ENCODE measurements at regions not wholly inside any gene's neighbourhood (a gene's known extent, or its start where the extent isn't known, plus 50 kb on each side); places are given as distances from the start of the nearest gene placed in this dataset.

DNA sequence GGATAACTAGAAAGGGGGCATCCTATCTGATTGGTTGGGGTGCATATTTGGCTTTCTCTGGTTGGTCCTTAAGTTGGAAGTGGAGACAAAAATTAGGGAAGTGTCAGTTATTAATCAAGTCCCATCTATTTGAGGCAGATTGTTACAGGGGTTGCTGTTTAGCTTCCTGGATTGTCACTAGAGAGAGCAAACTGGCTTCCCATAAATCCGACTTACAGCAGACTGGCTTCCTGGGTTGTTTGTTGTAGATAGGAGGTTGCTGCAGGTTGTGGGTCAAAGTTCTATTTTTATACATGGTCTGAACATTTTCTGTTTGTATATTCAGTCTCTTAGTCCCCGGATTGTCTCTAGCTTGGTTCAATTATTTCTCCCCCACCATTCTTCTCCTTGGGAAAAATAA lies 106.1 kb upstream of the HABP2 start:
- intact Hi-C loops (cut with DNase I) = loop anchor here in 1 of 2 donors (10.0 kb wide), 1 partner anchor 118 kb away; no protein-coding TSS in a partner anchor
- DNase-seq = no peak
- ATAC-seq = no peak

DNA sequence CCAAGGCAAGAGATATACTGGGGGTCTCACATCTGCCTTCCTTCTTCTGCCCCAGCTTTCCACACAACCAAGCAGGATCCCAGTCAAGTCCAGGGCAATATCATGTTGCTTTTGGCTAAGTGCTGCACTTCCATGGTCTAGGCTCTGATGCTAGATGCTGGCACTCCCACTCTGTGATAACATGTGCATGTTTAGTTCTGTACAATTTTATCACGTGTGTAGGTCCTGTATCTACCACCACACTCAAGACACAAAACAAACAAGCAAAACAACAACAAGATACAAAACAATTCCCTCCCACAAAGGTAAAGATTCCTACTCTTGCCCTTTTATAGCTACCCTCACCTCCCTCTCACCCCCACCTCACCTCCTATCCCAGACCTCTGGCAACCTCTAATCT lies 105.6 kb upstream of the HABP2 start:
- no peak for DNase-seq

DNA sequence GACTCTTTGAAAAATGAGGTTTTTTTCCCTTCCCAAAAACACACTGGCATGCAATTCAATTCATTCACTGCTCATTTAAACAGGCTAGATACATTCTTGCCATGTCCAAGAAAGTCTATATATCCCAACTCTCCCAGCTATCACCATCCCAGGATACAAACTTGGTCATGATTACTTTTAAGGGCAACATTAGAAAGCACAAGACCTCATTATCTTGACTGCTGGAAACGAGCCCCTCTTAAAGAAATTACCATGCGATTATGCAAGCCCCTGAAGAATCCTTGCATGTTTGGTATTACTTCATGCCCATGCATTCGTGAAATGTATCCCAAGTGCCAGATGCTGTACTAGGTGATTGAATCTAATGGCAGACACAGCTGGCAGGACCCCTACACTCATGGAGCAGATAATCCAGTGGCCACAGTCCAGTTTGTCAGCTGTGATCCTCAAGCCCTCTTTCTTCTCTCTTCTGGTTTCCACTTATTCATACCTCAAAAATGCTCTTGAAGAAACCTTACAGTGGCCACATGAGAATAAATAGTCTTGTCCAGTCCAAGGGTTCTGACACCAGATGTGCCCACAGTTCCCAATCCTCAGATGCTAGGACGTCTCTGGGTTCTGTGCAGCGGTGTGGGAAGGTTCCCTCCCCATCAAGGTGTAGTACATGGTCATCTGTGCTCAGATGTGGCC lies 103.7 kb upstream of the HABP2 start:
- DNase-seq (no peak), ATAC-seq (peak in 1 of 2 donors; percentile 20)
- intact Hi-C loops (cut with DNase I) = loop anchor here in 1 of 2 donors (10.0 kb wide), 1 partner anchor 116 kb away; no protein-coding TSS in a partner anchor

More for the DNA sequence above, 105.6 kb upstream of the HABP2 start:
- ATAC-seq = no peak
- intact Hi-C loops (cut with DNase I) = loop anchor here in 1 of 2 donors (10.0 kb wide), 1 partner anchor 118 kb away; no protein-coding TSS in a partner anchor

- ATAC-seq (no peak), DNase-seq (no peak)
- intact Hi-C loops (cut with DNase I) = no loop called here
Measured at GRCh38 chr10:113450046-113450804, 102.6 kb upstream of the HABP2 start.

DNA sequence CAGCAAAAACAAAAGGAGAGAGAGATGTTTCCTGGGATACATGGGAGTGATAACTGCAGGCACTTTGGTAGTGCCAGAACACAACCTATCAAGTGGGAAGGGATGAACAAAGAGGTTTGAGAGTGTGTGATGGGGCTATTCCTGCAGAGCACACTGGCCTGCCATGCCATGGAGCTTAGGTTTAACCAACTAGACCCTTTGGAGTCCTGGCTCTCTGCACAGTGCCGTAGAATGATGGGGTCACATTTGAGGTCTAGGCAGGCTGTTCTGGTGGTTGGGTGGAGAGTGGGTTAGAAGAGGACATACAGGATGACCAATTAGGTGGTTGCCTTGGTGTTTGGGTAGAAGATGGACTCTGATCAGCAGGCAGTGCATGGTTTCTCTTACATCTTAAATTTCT lies 101.9 kb upstream of the HABP2 start:
- intact Hi-C loops (cut with DNase I) = no loop called here
- DNase-seq (no peak), ATAC-seq (no peak)

- DNase-seq (no peak), ATAC-seq (no peak)
- intact Hi-C loops (cut with DNase I) = no loop called here
Measured at GRCh38 chr10:113452146-113452845, 100.6 kb upstream of the HABP2 start.

DNA sequence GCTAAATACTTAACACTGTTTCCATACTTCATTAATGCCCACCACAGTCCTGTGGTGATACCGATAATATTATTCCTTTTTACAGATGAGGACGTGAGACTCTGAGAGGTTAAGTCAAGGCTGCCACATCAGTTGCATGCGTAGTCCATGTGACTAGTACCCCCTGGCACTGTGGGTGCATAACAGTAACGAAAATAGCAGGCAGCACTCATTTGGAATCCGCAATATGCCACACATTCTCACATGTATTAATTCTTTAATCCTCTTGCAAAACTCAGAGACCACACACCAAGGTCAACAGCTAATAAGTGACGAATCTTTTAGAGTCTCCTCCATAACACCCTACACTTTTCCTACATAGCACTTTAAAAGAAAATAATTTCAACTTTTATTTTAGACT lies 99.5 kb upstream of the HABP2 start:
- ATAC-seq = no peak
- intact Hi-C loops (cut with DNase I) = no loop called here
- DNase-seq = no peak

DNA sequence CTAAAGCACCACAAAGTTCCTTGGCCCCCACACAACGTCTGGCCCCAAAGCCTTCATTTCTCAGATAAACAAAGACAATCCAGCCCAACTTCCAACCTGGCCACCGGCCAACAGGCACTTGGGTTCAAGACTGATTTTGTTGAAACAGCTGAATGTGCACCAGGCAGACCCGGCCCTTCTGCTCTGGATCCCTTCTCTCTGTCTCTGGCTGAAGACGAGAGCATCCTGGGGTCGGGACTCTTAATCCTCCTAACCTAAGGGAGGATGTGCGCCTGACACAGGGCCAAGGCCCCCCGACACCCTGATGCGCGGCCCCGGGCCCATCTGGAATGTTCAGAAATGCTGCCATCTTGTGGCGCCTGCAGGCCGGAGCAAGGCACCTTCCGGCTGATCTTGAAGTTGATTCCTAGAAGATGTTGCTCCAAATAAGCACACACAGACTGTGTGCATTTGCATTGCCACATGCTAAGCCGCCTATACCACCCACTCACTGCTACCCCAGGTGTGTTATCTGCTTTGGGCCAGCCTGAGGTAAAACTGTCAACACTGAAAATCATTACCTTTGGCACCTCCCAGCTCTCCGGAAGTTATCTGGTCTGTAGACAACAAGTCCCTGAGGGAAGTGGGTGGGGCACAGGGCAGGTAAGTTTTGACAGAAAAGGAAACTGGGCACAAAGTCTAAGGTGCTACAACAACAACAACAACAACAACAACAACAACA lies 98.4 kb upstream of the HABP2 start:
- ATAC-seq = peak; percentile 57 to 71
- intact Hi-C loops (cut with DNase I) = no loop called here
- DNase-seq = peak; percentile 40

- ATAC-seq (no peak), DNase-seq (no peak)
- intact Hi-C loops (cut with DNase I) = no loop called here
Measured at GRCh38 chr10:113455947-113456346, 96.9 kb upstream of the HABP2 start.

GRCh38 chr10:113456741-113457140 lies 96.1 kb upstream of the HABP2 start:
- intact Hi-C loops (cut with DNase I) = no loop called here
- ATAC-seq = no peak
- DNase-seq = no peak

DNA sequence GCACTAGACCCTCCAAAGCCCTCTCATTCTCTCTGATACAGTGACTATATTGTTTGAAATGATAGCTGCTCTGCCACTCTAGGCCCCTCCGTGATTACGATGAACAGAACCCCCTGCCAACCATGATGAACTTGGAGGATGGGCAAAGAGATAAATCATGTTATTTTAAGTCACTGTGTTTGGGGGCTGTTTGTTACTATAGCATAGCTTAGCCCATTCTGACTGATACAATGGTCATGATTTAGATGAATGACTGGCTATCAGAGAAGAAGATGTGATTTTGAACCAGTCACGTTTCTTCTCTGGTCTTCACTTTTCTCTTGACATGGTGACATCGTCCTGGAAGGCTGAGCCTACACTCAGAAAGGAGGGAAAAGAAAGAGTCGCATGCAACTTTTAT lies 95.4 kb upstream of the HABP2 start:
- intact Hi-C loops (cut with DNase I) = no loop called here
- ATAC-seq (no peak), DNase-seq (no peak)

DNA sequence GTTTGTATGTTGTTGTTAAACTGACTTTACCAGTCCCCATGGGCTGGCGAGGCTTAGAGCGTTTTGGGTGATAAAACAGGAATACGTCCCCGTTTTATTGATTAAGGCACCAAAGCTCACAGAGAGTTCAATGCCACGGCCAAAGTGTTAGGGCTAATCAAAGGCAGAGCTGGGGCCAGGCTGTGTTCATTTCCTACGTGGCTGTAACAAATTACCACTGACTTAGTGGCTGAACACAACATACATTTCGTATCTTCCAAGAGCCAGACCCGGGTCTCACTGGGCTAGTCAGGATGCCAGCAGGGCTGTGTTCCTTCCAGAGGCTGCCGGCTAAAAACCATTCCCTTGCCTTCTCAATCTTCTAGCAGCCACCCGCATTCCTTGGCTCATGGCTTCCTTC lies 94.4 kb upstream of the HABP2 start:
- no peak for ATAC-seq

GRCh38 chr10:113458944-113459343 lies 93.9 kb upstream of the HABP2 start:
- DNase-seq (no peak), ATAC-seq (no peak)
- intact Hi-C loops (cut with DNase I) = no loop called here

More for the DNA sequence above, 94.4 kb upstream of the HABP2 start:
- no peak for DNase-seq
- intact Hi-C loops (cut with DNase I) = no loop called here

GRCh38 chr10:113459626-113460280 lies 93.1 kb upstream of the HABP2 start:
- intact Hi-C loops (cut with DNase I) = no loop called here
- no peak for DNase-seq

GRCh38 chr10:113463083-113463482 lies 89.8 kb upstream of the HABP2 start:
- ATAC-seq = no peak
- intact Hi-C loops (cut with DNase I) = no loop called here

More at GRCh38 chr10:113459626-113460280, 93.1 kb upstream of the HABP2 start:
- ATAC-seq = no peak

DNA sequence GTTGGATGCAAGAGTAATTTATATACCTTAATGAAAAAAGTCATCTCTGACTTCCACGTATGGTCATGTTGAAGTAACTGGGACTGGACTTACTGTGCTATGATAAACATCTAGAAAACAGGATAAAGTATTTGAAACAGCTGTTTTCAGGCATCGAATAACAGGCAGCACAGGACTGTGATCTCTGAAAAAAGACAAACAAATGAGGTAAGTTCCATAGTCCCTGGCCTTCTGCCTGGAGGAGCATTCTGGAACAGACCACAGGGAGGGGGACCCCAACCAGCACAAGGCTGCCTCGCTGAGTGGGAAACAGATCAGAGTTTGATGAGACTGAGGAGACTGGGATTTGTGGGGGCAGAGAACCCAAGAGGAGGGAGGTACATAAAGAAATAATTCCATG lies 89.1 kb upstream of the HABP2 start:
- ATAC-seq = no peak
- no peak for DNase-seq
- intact Hi-C loops (cut with DNase I) = no loop called here

More at GRCh38 chr10:113463083-113463482, 89.8 kb upstream of the HABP2 start:
- DNase-seq = no peak

- DNase-seq (no peak), ATAC-seq (no peak)
- intact Hi-C loops (cut with DNase I) = no loop called here
Measured at GRCh38 chr10:113469796-113470195, 83.1 kb upstream of the HABP2 start.

GRCh38 chr10:113470372-113471240 lies 82.2 kb upstream of the HABP2 start:
- intact Hi-C loops (cut with DNase I) = no loop called here
- ATAC-seq (no peak), DNase-seq (no peak)
